Stimulated activated CD8-positive, alpha-beta memory T cell treated with anti-CD3 and anti-CD28 coated beads, Interleukin-4, amount 100 ng/mL, for 1 hour (primary cell): ENCODE measurements at regions not wholly inside any gene's neighbourhood (a gene's known extent, or its start where the extent isn't known, plus 50 kb on each side); places are given as distances from the start of the nearest gene placed in this dataset.

Experiments used
- DNase-seq, 2 donors: peaks; one replicate each; pipeline ENCODE4 v3.0.0-alpha.2; 2020; ENCODE audit warnings: low read depth in 2 of 2, low spot score in 1 of 2

DNA sequence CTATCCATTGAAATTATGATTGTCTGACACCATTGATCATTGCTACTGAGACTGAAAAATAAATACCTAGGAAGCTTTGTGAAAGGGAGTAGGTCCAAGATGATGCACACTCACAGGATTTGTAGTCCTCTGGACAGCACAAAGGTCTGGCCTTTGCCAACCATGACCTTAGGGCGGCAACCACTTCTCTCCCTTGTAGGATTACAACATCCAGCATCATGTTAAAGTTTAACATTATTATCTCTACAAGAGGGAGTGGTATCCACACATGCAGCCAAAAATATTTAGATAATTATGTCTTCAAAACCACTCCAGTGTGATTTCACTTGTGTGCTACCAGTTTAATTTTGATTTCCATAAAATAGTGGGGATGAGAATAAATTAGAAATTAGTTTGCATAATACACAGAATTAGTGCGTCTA lies 51.1 kb upstream of the NHSL1 start:
- no peak for DNase-seq

DNA sequence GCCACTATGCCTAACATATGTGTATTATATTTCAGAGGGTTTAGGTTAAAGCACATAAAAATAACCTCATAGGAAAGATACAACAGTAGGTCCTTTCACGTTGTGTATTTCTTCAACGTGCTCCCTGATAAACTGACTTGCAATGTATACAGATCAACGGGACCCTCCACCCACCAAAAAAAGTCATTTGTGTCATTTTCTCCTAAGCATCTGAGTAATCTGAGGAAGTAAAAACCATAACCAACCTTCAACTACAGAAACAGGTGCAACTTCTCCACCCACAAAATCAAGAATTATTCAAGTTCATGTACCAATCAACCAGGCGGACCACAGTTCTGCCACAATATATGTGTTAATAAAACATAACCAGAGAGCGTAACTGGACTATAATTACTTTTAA lies 54.9 kb upstream of the NHSL1 start:
- DNase-seq, result no peak

DNA sequence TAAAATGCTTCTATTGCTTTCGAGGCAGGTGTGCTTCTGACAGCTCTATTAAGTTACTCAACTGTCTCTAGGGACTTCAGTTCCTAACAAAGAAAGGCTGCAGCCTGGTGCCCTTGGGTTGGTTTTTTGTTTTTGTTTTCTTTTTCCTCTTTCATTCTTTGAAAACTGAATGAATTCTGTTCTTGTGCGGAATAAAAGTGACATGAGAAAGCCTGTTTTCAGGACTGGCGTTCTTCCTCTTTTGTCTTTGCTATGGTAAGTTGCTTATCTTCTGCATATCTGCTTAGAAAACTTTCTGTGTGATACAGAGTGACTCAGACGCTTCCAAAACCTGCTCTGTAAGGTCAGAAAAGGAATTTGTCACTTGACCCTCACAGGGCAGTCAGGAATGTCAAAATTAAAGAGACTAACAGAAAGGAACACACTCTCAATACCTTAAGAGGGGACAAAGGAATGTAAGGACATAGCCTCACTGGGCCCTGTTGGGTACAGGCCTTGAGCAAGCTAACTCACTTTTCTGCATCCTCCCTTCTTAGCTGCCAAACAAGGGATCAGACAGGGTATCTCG lies 56.2 kb upstream of the NHSL1 start:
- no peak for DNase-seq

DNA sequence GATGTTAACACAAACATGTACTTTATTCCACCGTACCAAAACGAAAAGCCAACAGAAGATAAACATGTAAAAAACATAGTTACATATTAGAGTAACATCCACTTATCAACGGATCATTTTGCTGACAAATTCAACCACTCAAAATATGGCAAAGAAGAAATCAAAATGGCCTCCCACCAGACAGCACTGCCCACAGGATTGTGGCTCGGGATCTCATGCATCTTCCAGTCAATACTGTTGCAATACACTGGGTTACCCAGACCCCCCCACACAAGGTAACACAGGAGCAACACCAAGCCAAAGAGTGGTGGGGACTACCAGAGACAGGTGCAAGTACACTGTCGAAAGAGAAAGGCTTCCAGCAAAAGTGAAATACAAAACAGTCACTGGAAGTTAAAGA lies 57.9 kb upstream of the NHSL1 start:
- no peak for DNase-seq

DNA sequence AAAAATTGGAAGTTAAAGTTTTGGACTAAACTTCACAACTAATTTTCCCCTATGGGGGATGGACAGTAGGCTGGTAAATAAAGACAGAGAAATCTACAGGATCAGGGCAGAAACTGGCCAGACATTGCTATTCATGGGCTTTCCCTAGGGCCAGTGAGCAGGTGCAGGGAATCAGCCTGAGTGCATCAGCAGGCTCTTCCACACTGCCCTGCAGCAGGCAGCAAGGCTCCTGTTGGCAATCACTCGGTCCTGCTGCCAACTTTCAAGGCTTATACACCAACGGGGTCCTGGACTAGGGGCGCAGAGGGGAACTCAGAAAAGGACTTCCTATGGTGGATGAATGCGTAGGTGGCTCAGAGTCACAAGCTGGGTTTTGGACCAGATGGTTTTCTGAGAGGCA lies 59.8 kb upstream of the NHSL1 start:
- no peak for DNase-seq

DNA sequence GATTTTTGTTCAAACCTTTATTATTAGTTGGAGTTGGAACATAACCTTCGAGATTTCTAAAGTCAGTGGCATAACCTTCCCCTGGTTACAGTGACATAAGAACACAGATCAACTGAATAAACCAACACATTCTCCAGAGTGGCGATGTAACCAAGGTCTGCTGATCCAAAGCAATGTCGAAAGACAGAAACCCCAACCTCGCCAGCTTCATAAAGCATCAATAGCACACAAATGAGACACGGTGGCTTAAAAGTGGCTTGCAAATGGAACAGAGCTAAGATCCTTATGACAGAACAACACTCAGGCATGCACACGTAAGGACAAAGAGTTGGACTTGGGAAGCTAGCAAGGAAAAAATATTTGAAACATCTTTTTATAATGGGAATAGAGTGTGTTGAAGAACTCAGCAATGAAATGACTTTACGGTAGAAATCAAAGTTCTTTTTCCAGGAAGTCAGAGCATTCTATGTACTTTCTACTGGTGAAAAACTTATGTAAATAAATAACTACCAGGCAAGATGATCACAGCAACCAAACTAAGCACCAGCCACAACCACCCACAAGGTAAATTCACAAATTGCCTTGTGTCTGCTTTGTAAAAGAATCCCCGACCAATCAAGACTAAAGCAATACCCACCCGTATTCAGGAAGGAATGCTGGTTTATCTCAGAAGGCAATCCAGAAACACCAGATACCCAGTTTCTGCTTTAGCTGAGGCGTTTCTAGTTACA lies 61.0 kb upstream of the NHSL1 start:
- no peak for DNase-seq

DNA sequence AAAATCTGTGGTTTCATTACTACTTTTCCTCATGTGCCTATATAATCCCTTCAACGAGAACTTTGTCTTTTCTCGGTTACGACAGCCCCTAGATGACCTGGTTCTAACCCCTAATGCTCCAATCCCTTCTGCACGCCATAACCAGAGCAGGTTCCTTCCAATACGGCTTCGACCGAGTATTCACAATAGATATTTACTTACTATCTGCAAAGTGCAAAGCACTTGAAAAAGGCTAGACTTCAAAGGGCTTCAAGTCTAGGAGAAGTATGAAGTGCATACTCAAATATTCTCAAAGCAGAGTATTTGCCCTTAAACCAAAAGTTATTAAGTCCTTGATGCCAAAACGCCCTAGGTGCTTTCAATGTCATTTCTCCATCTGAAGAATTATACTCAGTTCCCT lies 63.4 kb upstream of the NHSL1 start:
- no peak for DNase-seq

DNA sequence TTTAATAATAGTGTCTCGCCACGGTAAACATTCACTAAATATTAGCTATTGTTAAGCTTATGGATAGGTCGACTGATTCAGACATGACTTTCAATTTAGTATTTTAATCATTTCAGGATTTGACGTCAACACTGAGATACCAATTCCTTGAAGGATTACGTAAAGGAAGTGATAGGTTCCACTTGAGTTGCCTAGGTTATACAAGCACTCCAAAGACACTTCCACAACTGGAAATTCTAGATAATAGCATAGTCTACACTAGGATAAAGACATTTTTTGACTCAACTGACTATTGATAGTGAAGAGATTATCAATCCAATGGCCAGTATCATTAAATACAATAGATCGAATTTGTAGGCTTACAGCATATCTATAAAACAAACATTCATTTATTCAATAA lies 63.9 kb upstream of the NHSL1 start:
- DNase-seq, result no peak

DNA sequence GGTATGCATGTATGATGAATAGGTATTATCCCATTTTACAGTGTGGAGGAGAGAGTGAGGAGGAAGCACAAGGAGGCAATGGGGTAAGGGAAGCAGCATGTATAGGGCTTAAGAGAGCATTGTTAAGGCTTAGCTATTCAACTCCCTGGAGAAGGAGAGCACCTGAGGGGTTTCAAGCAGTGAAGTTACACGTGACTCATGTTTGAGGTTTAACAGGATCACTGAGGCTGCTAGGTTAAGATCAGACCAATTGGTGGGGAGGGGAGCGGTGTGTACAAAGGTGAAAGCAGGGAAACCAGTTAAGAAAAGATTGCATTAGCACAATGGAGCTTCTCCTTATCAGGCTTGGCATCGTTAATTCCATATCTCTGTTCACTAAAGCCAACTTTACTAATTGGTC lies 64.4 kb upstream of the NHSL1 start:
- DNase-seq, result no peak

DNA sequence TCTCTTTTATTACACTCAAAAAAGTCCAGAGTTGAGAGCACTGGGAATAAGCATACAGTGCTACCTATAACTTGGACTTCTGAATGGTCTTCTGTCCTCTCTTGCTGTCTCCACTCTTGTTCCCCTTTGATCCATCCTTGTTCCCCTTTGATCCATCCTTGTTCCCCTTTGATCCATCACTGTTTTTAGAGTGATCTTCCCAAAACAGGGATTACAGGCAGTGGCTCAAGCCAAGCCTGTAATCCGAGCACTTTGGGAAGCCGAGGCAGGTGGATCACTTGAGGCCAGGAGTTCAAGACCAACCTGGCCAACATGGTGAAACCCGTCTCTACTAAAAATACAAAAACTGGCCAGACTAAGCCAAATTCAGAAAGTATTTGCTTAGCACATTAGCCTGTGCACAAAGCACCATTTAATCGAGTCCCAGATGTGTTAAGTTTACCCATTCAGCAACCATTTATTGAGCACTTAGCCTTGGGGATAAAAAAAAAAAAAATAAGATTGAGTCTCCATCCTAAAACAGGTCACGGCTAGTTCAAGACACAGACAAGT lies 65.0 kb upstream of the NHSL1 start:
- DNase-seq, result no peak

DNA sequence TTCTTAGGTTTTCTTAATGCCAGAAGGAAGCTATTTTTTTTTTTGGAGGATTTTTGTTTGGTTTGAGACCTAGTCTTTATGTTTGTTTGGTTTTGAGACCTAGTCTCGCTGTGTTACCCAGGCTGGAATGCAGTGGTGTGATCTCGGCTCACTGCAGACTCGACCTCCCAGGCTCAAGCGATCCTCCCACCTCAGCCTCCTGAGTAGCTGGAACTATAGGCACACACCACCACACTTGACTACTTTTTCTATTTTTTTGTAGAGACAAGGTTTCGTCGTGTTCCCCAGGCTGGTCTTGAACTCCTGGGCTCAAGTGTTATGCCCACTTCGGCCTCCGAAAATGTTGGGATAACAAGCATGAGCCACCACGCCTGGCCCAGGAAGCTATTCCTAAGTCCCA lies 67.8 kb upstream of the NHSL1 start:
- no peak for DNase-seq

DNA sequence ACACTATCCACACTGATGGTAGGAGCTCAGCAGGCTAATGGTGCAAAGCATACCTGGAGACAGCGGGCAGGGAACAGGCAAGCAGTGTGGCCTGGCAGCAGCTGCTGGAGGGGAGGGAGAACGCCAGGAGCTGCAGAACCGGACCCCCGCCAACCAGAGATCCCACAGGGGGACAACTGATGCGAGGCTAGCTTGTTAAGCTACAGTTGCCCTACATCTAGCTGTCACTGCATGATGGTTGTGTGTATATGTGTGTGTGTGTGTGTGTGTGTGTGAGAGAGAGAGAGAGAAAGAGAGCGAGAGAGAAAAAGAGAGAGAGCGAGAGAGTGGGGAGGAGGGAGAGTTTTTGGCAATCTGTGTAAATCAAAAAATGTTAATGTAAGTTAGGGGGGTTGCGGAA lies 69.7 kb upstream of the NHSL1 start:
- DNase-seq, result no peak

DNA sequence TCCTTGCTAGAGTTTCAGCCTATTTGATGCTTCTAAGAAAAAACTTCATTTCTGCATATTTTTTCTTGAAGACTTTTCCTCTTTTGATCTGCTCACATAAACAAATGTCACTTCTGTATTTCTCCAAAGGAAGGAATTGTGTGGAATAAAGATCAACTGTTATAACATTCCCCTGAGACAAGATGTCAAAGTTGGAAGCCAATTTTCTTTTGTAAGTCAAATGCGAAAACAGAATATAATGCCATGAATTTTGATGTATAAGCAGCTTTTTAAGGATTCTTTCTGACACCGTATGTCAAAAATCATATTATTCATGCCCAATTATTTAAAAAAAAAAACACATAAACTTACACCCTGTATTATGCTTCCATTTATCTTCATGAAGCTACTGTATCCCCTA lies 70.3 kb upstream of the NHSL1 start:
- DNase-seq, result no peak

DNA sequence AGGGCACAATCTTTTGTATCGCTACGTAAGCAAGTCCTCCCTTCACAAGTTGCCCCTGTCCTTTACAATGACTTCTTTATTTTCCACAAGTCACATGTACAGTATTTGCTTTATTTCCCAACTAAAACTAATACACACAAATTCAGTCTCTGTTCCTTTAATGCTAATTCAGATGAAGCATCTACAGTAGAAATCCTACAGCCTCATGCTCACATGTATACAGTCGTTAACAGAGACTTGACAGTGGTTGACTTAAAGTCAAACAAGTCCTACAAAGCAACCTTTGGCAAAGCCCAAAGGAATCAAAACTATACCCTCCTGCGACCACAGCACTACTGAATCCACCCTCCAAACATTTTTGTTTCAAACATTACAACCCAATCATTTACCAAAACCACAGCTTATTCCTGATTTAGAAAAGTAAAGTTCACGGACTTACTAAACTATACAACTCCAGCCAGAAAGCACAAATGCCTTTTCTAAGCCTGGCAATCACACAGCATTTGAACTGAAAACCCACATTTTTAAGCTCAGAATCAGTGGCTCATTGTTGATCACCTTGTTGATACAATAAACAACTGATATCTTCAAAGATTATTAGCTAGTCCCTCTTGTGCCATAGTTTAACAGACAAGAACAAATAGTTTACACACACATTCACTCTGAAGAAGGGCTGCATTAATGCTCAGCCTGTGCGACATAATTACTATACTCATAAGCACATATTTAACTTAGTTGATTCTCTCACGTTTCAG lies 70.9 kb upstream of the NHSL1 start:
- no peak for DNase-seq

DNA sequence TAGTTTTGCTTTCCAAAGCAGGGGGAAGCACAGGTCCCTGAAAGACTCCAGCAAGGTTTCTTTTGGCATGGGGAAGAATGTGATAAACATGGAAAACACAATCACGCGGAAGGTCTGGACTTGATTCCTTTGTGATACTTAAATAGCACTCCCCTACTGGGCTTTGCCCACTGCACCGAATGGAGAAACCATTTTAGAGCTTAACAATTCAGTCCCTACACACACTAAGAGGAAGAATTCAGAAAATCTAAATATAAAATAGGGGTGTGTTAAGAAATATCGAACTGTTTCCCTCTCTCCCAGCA lies 71.4 kb upstream of the NHSL1 start:
- no peak for DNase-seq

DNA sequence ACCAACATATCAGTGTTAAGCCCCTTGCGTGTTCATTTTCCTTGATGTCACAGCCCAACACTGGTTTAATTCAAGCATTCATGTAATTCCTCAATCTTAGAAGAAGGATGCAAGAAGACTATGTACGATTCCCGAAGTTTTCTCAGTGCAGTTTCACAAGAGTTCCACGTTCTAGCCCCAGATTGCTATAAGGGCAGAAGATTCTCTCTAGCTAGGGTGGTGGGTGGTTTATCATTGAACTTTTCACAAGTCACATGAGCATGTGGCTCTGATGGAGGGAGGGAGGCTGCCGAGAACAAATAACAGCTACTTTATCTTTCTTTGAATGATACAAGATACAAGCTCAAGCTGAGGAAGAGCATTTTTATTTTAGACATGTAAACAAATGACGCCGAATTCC lies 71.9 kb upstream of the NHSL1 start:
- no peak for DNase-seq

DNA sequence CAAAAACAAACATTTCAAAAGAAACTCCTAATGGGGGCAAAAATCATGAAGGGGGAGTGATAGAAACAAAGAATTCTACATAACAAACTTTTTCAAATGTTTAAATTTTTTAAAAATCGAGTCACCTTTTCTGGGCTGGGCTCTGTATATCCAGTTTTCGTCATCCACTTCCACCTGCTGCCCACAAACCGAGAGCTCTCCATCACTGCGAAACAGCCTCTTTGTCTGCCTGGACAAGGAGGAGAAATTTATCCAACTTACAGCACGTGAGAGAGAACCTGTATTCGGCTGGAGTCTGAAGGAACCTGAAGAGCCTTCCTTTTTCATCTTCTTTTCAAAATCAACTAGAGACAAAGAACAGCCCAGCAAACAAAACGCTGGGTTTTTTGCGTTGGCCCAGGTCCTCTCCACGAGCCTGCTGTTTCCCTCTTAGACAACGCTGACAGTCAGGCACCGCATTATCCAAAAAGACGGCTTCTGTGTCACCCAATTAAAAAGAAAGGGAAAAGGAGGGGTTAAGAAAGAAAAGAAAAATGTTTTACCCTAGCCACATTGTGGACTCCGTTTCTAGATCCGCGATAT lies 72.4 kb upstream of the NHSL1 start:
- DNase-seq, result no peak

DNA sequence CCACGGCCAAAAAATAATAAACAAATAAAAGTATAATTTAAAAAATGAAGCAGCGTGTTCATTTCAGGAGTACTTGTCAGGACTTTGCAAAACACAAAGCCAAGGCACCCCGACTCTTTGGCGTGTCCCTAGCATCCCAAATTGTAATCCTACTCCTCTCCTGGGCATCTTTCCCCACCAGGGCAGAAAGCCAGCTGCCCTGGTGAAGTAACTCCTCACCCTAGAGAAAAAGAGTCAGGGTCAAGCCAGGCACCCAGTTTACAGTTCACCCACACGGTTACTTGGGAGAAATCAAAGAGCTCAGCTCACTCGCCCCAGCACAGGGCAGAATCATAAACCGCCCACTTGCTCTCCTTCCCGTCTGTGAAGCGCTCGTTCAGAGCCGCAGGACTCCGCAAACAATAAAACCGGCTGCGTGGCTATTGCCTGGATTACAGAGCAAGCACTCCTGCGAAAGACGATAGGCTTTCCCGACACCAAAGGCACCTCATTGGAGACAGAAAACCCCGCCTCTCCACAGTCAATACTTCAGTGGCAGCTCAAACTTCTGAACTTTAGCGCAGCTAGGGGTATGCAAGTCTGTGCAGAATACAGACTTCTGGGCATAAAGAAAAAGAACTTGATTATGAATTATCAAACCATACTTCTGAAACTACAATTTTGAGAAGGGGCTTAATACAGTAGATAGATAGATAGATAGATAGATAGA lies 73.0 kb upstream of the NHSL1 start:
- no peak for DNase-seq

DNA sequence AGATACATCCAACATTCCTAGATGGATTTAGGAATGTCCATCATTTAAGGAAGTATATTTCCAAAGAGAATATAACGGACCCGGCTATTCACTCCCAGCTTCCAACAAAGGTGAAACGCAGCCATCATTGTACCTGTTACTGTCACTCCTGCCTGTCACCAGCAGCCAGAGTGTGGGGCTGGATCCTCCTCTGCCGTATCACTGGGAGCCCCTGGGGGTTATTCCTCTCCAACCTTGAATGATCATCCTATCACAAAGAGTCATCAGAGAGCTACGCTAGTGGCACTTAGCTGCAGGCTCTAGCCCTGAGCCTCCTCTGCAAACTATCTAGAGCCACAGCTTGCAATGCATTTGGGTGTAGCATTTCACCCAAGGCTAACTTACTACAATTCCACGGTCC lies 73.6 kb upstream of the NHSL1 start:
- DNase-seq, result no peak

DNA sequence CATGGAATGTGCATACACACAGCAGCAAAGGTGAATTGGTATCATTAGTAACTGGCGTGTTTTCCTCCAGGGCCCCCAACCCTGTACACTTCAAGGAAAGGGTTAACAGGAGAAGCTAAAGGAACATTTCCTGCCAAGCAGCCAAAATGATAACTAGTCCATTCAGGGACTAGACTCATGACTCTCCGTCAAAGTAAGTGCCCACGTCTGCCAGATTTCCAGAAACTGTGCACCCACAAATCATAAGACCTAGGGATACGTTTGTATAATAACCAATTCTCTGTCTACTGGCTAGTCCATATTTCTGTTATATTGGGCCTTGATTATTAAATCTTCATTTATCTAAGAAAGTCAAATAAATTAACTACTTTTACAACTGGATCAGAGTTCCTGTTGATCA lies 76.0 kb upstream of the NHSL1 start:
- DNase-seq, result no peak

DNA sequence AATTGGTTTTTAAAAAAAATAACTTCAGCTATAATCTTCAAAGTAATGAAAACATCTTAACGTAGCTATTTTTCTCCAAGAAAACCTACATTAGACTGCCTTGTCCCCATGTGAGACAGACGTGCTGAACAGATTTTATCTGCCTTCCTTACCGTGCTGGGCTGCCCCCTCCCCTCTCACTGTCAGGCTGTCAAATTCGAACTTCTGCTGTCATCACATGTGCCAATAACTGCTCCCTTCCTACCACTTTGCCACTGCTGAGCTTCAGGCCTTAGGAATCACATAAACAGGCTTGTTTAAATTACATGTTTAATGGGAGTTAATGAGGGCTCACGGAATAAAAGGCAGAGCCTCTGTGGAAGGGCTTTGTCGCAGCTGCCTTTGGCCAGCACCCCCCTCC lies 77.0 kb upstream of the NHSL1 start:
- DNase-seq, result no peak
